ENCODE measurements at regions not wholly inside any gene's neighbourhood (a gene's known extent, or its start where the extent isn't known, plus 50 kb on each side); places are given as distances from the start of the nearest gene placed in this dataset.

GRCh38 chr11:40062616-40063015, 1396.8 kb downstream of the LRRC4C start:
- Histone ChIP-seq H3K27me3 (ENCODE audit: control insufficient read depth, insufficient read depth, low read length) (no peaks in the 10 kb centered on the region), H3K9me3 (ENCODE audit: control insufficient read depth, insufficient read depth, low read length) (no peaks in the 10 kb centered on the region), H3K27ac (ENCODE audit: low read depth, low read length) (no peak overlapping the region), H3K4me3 (ENCODE audit: low read depth, low read length) (no peak overlapping the region), H3K36me3 (ENCODE audit: control insufficient read depth, insufficient read depth, low read length) (no peaks in the 10 kb centered on the region), H3K4me1 (ENCODE audit: control insufficient read depth, insufficient read depth, low read length) (no peaks in the 10 kb centered on the region)
- DNase-seq (ENCODE audit: low read depth in 4 of 6, low spot score in 6 of 6) = no peak
- 100% methylated on average over 1 of the region's 2 CpGs for WGBS (ENCODE audit: insufficient coverage)

DNA sequence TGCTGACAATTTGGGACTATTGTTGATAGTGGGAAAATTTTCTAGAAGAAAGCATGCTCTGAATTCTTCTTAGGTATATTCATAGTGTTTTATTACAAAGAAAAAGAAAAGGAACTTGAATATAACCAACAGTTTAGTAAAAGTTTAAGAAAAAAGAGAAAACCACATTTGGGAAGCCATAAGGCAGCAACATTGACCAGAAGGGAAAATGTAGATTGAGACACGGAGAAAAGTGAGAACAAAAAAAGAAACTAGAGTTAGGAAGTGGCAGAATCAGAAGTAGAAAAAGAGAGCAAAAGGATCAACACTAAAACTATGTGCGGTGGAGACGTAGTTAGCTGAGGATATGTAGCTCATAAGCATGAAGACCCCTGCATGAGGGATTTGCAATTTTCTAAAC, 1398.2 kb downstream of the LRRC4C start:
- Histone ChIP-seq H3K27ac (ENCODE audit: low read depth, low read length) (no peak overlapping the region), H3K36me3 (ENCODE audit: control insufficient read depth, insufficient read depth, low read length) (no peaks in the 10 kb centered on the region), H3K4me3 (ENCODE audit: low read depth, low read length) (no peak overlapping the region), H3K27me3 (ENCODE audit: control insufficient read depth, insufficient read depth, low read length) (no peaks in the 10 kb centered on the region), H3K9me3 (ENCODE audit: control insufficient read depth, insufficient read depth, low read length) (no peaks in the 10 kb centered on the region), H3K4me1 (ENCODE audit: control insufficient read depth, insufficient read depth, low read length) (no peaks in the 10 kb centered on the region)
- 100% methylated on average over 1 of the region's 3 CpGs for WGBS (ENCODE audit: insufficient coverage)
- peak in 1 of 6 donors; percentile 51 for DNase-seq (ENCODE audit: low read depth in 4 of 6, low spot score in 6 of 6)

DNA sequence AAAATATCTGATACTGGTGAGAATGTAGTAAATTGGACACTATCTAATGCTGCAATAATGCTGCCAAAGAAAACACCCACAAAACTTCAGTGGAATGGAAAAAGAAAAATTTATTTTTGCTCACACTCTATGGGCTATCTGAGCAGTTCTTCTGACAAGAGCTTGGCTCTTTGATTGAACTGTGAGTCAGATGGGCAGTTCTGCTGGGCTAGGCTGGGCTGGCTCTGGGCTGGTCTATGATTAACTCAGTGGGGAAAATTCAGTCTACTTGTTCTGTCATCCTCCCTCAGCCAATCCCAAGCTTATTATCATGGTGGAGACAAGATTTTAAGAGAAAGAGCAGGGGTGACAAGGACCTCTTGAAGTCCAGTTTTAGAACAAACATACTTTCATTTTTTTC, 1404.8 kb downstream of the LRRC4C start:
- Histone ChIP-seq H3K4me1 (ENCODE audit: control insufficient read depth, insufficient read depth, low read length) (no peaks in the 10 kb centered on the region), H3K4me3 (ENCODE audit: low read depth, low read length) (no peak overlapping the region), H3K27ac (ENCODE audit: low read depth, low read length) (no peak overlapping the region), H3K27me3 (ENCODE audit: control insufficient read depth, insufficient read depth, low read length) (no peaks in the 10 kb centered on the region), H3K36me3 (ENCODE audit: control insufficient read depth, insufficient read depth, low read length) (no peaks in the 10 kb centered on the region), H3K9me3 (ENCODE audit: control insufficient read depth, insufficient read depth, low read length) (no peaks in the 10 kb centered on the region)
- DNase-seq (ENCODE audit: low read depth in 4 of 6, low spot score in 6 of 6) = no peak

- WGBS (ENCODE audit: insufficient coverage) = no CpG with 5 or more reads among the region's 3 CpGs
- DNase-seq (ENCODE audit: low read depth in 4 of 6, low spot score in 6 of 6) = no peak
- H3K9me3 ChIP-seq (ENCODE audit: control insufficient read depth, insufficient read depth, low read length) = no peaks in the 10 kb centered on the region
Observed at GRCh38 chr11:40045312-40045711, 1414.1 kb downstream of the LRRC4C start.

DNA sequence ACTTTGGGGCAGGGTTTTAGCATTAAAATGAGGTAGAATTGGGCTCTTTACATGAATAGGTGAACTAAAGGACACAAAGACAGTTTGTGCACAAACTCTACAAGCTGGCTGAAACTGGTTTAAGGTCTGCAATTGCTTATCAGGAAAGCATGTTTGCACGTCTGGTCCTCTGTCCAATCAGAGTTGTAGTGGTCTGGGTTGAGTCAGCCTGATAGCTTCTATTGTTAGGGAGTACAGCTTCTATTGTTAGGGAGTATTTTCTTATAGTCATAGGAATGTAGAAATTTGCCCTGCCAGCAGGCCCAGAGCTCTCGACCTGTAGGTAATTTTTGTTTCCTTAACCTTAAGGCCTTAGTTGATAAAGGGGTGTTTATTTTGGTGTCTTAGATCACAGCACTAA, 1422.4 kb downstream of the LRRC4C start:
- no peaks in the 10 kb centered on the region for H3K9me3 ChIP-seq (ENCODE audit: control insufficient read depth, insufficient read depth, low read length)
- H3K4me3 ChIP-seq (ENCODE audit: low read depth, low read length) = no peak overlapping the region
- 100% methylated on average over 1 of the region's 2 CpGs for WGBS (ENCODE audit: insufficient coverage)
- DNase-seq (ENCODE audit: low read depth in 4 of 6, low spot score in 6 of 6) = no peak
- H3K27me3 ChIP-seq (ENCODE audit: control insufficient read depth, insufficient read depth, low read length) = no peaks in the 10 kb centered on the region
- H3K36me3 ChIP-seq (ENCODE audit: control insufficient read depth, insufficient read depth, low read length) = no peaks in the 10 kb centered on the region
- no peak overlapping the region for H3K27ac ChIP-seq (ENCODE audit: low read depth, low read length)
- no peaks in the 10 kb centered on the region for H3K4me1 ChIP-seq (ENCODE audit: control insufficient read depth, insufficient read depth, low read length)

More at GRCh38 chr11:40045312-40045711, 1414.1 kb downstream of the LRRC4C start:
- Histone ChIP-seq H3K4me3 (ENCODE audit: low read depth, low read length) (no peak overlapping the region), H3K27me3 (ENCODE audit: control insufficient read depth, insufficient read depth, low read length) (no peaks in the 10 kb centered on the region), H3K36me3 (ENCODE audit: control insufficient read depth, insufficient read depth, low read length) (no peaks in the 10 kb centered on the region), H3K4me1 (ENCODE audit: control insufficient read depth, insufficient read depth, low read length) (no peaks in the 10 kb centered on the region), H3K27ac (ENCODE audit: low read depth, low read length) (no peak overlapping the region)

DNA sequence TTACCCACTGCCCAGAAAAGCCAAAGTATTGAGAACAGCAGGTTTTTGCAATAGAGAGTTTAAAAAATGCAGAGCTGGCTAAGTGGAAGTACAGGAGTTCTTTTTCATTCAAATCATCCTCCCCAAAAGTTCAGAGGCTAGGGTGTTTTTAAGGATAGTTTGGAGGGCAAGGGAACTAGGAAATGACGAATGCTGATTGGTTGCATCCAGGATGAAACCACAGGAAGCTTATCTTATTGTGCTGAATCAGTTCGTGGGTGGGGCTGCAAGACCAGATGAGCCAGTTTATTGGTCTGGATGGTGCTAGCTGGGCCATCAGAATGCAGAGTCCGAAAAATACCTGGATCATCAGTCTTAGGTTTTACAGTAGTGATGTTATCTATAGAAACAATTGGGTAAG, 1427.1 kb downstream of the LRRC4C start:
- no peak for DNase-seq (ENCODE audit: low read depth in 4 of 6, low spot score in 6 of 6)
- WGBS (ENCODE audit: insufficient coverage) = 84% methylated on average over 3 of the region's 3 CpGs
- no peak overlapping the region for H3K27ac ChIP-seq (ENCODE audit: low read depth, low read length)
- no peaks in the 10 kb centered on the region for H3K9me3 ChIP-seq (ENCODE audit: control insufficient read depth, insufficient read depth, low read length)
- no peaks in the 10 kb centered on the region for H3K27me3 ChIP-seq (ENCODE audit: control insufficient read depth, insufficient read depth, low read length)
- no peak overlapping the region for H3K4me3 ChIP-seq (ENCODE audit: low read depth, low read length)
- H3K4me1 ChIP-seq (ENCODE audit: control insufficient read depth, insufficient read depth, low read length) = no peaks in the 10 kb centered on the region
- no peaks in the 10 kb centered on the region for H3K36me3 ChIP-seq (ENCODE audit: control insufficient read depth, insufficient read depth, low read length)

DNA sequence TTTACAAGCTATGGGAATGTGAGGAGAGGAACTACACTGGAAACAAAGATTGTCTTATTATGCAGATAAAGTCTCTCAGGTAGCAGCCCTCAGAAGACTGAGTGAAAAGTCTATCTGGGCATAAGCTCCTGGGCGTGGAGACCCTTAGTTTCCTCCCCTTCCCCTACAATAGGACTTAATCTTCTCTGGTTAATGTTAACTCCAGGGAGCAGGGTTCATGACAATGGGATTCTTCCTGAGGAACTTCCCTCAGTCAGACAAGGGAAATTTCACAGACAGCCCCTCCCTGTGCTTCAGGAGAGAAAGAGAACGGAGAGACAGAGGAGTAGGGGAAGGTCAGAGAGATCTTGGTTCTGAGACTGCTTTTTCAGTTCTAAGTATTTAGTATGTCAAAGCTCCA, 1428.6 kb downstream of the LRRC4C start:
- H3K4me3 ChIP-seq (ENCODE audit: low read depth, low read length) = no peak overlapping the region
- no peaks in the 10 kb centered on the region for H3K9me3 ChIP-seq (ENCODE audit: control insufficient read depth, insufficient read depth, low read length)
- H3K27me3 ChIP-seq (ENCODE audit: control insufficient read depth, insufficient read depth, low read length) = no peaks in the 10 kb centered on the region
- no peak overlapping the region for H3K27ac ChIP-seq (ENCODE audit: low read depth, low read length)
- no peak for DNase-seq (ENCODE audit: low read depth in 4 of 6, low spot score in 6 of 6)
- H3K36me3 ChIP-seq (ENCODE audit: control insufficient read depth, insufficient read depth, low read length) = no peaks in the 10 kb centered on the region
- no peaks in the 10 kb centered on the region for H3K4me1 ChIP-seq (ENCODE audit: control insufficient read depth, insufficient read depth, low read length)
- no CpG with 5 or more reads among the region's 2 CpGs for WGBS (ENCODE audit: insufficient coverage)

- Histone ChIP-seq H3K27me3 (ENCODE audit: control insufficient read depth, insufficient read depth, low read length) (no peaks in the 10 kb centered on the region), H3K4me3 (ENCODE audit: low read depth, low read length) (no peak overlapping the region), H3K9me3 (ENCODE audit: control insufficient read depth, insufficient read depth, low read length) (no peaks in the 10 kb centered on the region), H3K36me3 (ENCODE audit: control insufficient read depth, insufficient read depth, low read length) (no peaks in the 10 kb centered on the region), H3K4me1 (ENCODE audit: control insufficient read depth, insufficient read depth, low read length) (no peaks in the 10 kb centered on the region), H3K27ac (ENCODE audit: low read depth, low read length) (no peak overlapping the region)
- DNase-seq (ENCODE audit: low read depth in 4 of 6, low spot score in 6 of 6) = no peak
- WGBS (ENCODE audit: insufficient coverage) = 91% methylated on average over 7 of the region's 13 CpGs
Observed at GRCh38 chr11:40029391-40029790, 1430.1 kb downstream of the LRRC4C start.

- WGBS (ENCODE audit: insufficient coverage) = 96% methylated on average over 4 of the region's 5 CpGs
- Histone ChIP-seq H3K4me1 (ENCODE audit: control insufficient read depth, insufficient read depth, low read length) (no peaks in the 10 kb centered on the region), H3K27me3 (ENCODE audit: control insufficient read depth, insufficient read depth, low read length) (no peaks in the 10 kb centered on the region), H3K9me3 (ENCODE audit: control insufficient read depth, insufficient read depth, low read length) (no peaks in the 10 kb centered on the region), H3K27ac (ENCODE audit: low read depth, low read length) (no peak overlapping the region), H3K36me3 (ENCODE audit: control insufficient read depth, insufficient read depth, low read length) (no peaks in the 10 kb centered on the region), H3K4me3 (ENCODE audit: low read depth, low read length) (no peak overlapping the region)
- DNase-seq (ENCODE audit: low read depth in 4 of 6, low spot score in 6 of 6) = peak in 1 of 6 donors; percentile 63
Observed at GRCh38 chr11:40027720-40028119, 1431.7 kb downstream of the LRRC4C start.

DNA sequence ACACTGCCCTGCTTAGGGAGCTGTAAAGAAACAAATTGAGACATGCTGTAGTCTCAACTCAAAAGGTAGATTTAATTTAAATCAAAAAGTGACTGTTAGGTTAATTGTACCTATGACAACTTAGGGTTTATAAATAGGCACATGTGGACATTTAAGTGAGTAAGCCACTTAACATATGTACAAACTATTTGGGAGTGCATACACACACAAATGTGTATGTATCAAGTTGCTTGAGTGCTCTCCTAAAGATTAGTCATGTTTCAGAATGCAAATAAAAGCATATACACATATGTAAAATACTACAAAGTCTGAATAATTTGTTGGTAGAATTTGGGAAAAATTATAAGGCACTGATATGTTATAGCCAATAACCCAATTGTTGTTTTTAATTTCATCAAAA, 1435.7 kb downstream of the LRRC4C start:
- Histone ChIP-seq H3K36me3 (ENCODE audit: control insufficient read depth, insufficient read depth, low read length) (no peaks in the 10 kb centered on the region), H3K4me3 (ENCODE audit: low read depth, low read length) (no peak overlapping the region), H3K9me3 (ENCODE audit: control insufficient read depth, insufficient read depth, low read length) (no peaks in the 10 kb centered on the region), H3K27ac (ENCODE audit: low read depth, low read length) (no peak overlapping the region), H3K27me3 (ENCODE audit: control insufficient read depth, insufficient read depth, low read length) (no peaks in the 10 kb centered on the region), H3K4me1 (ENCODE audit: control insufficient read depth, insufficient read depth, low read length) (no peaks in the 10 kb centered on the region)
- DNase-seq (ENCODE audit: low read depth in 4 of 6, low spot score in 6 of 6) = no peak
